Medulla oblongata (tissue), 1 donor: ENCODE measurements at regions not wholly inside any gene's neighbourhood (a gene's known extent, or its start where the extent isn't known, plus 50 kb on each side); places are given as distances from the start of the nearest gene placed in this dataset.
"Not testable (repeated sequence)": the region's sequence is repeated elsewhere in the genome, so short reads cannot be mapped to it uniquely, and the experiment has no call there.

ENCODE experiments used
- DNase-seq: peaks from one replicate; pipeline ENCODE4 v3.0.0-alpha.2; 2015; ENCODE audit errors: extremely low spot score

DNA sequence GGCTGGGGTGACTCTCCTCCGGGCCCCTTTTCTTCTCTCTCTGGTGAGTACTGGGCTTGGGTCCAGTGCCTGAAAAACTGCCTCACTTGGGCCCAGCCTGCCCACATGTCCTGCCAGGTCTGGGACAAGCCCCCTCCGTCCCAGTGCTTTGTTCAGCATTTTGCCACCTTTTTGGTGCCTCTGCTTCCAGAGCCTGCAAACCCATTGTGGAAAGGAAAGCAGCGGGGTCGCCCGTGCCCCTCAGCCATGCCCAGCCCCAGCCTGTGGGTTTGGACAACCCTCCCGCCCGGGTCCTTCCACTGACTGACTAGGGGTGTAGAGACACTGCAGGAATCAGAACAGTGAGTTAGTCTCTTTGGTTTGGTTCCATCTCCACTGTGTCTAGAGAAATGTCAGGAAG lies 140.7 kb upstream of the ALKAL2 start:
- no peak for DNase-seq

DNA sequence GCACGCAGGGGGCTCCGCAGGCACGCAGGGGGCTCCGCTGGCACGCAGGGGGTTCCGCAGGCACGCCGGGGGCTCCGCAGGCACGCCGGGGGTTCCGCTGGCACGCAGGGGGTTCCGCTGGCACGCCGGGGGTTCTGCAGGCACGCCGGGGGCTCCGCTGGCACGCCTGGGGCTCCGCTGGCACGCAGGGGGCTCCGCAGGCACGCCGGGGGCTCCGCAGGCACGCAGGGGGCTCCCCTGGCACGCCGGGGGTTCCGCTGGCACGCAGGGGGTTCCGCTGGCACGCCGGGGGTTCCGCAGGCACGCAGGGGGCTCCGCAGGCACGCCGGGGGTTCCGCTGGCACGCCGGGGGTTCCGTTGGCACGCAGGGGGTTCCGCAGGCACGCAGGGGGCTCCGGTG lies 138.8 kb upstream of the ALKAL2 start:
- not testable (repeated sequence) for DNase-seq

DNA sequence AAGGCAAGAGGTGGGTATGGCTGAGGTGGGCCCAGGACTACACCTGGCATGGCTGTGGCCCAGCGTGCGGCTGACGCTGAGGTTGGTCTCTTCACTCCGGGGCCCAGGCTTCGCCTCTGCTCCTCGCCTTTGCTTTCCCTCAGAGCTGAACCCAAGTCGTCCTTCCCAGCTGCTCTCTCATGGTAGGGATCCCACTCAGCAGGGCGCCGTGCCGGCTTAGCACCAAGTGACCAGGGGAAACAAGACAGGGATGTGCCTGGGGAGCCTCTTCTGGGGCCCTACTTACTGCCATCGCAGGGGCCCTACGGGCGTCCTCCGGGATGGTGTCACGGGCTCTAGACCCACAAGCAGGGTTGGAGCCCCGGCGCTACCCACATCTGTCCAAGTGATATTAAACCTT lies 138.1 kb upstream of the ALKAL2 start:
- DNase-seq: no peak

DNA sequence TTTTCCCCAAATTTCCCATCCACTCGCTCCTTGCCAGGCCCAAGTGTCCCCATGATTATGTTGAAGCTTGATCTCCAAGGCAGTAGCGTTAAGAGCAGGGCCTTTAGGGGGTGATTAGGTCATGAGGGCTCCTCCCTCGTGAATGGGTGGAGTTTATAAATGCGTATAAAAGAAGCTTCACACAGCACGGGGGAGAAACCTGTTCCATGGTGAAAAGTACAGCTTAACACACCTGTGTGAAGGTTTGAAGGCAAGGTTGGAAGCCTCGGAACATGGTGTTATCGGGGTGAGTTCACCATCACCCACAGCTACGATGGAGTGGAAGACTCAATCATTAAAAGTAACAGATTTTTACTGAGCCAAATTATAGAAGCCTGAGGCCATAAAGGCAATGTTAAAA lies 137.4 kb upstream of the ALKAL2 start:
- no peak for DNase-seq

DNA sequence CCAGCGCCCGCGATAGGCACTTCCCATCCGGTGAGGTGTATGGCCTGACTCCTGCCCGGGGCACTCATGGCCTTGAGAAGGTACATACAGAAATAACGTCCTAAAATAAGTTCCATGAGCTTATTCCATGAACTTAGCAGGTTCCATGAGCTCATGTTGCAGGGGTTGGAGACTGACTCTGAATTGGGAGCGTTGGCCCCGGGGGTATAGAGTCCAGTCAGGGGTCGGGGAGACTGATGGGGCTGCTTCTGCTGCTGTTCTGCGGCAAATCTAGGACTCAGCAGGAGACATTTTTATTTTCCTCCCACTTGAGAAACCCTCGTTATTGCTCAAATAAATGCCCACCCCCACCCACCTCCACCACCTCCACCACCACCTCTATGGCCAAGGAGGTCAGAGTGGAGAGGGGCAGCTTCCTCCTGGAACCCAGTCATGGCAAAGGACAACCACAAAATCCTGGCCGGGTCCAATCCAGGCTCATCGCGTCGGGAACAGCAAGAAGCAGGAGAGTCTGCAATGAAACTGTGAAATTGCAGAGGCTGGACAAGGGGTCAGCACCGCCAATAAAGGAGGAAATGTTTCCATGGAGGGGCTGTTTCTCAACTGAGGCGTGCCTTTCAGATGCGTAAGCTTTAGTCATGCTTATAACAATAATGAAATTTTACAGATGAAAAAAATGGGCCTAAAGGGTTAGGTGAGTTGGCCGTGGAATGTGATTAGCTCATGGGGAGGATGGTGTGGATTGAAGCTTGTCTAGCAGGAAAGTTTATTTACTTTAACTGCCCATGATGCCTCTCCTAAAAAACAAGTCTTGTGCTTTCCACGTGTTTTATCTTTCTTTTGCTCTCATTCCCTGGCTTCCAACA lies 136.6 kb upstream of the ALKAL2 start:
- DNase-seq: no peak

DNA sequence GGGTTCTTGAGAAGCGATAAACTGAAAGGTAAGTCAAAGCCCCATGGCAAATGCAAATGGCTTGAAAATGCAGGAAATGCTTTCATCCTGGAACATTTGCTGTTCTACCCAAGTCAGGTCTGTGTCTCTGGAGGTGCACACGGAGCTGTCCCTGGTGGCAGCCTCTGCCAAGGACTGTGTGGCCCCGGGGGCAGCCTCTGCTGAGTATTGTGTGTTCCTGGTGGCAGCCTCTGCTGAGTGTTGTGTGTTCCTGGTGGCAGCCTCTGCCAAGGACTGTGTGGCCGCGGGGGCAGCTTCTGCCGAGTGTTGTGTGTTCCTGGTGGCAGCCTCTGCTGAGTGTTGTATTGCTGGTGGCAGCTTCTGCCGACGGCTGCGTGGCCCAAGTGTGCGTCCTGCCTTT lies 135.6 kb upstream of the ALKAL2 start:
- DNase-seq: no peak

DNA sequence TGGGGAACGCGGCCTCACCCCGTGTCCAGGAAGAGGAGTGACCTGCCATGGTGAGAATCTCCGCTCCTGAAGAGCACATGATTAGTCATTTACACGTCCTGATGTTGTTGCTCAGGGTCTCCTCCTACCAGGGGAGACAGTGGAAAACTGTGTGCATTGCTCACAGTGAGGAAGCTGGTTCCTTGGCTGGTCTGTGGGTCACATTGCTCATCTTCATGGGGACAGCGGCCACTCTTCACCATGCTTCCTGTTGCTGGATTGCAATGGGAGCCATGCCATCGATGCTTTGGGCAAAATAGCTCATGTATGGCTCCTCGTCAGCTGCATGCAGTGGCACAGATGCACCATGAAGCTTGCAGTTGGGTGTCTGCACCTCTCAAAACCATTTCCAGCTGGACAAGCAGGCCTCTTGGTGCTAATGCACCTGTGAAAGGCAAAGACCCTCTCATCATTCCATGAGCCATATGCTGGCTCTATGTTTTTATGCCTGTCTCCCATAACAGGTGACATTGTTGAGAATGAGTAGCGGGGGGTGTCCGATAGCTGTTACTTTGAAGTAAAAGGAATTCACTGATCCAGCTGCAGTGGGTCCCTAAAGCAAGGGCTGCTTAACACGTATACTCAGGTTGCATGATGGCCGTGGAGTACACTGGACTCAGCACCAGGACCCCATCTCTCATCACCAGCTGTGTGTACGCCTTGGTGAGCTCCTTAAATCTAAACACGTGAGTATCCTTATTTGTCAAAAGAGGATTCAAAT lies 135.0 kb upstream of the ALKAL2 start:
- no peak for DNase-seq

DNA sequence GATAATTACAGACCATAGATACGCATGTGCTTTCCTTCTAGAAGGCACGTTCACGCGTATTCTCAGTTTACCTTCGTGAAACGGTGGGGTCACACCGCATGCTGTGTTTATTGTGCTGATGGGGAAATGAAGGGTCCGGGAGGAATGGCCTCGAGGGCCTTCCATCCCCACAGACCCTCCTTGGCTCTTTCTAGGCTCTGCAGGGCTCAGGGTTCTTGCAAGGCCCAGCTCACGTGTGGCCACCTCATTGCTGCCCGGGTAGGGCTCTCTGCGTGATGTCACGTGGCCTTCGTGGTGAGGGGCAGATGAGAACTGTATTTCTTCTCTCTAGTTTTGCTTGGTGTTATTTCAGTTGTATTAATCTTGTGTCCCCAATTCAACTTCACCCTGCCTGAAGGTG lies 133.5 kb upstream of the ALKAL2 start:
- no peak for DNase-seq

DNA sequence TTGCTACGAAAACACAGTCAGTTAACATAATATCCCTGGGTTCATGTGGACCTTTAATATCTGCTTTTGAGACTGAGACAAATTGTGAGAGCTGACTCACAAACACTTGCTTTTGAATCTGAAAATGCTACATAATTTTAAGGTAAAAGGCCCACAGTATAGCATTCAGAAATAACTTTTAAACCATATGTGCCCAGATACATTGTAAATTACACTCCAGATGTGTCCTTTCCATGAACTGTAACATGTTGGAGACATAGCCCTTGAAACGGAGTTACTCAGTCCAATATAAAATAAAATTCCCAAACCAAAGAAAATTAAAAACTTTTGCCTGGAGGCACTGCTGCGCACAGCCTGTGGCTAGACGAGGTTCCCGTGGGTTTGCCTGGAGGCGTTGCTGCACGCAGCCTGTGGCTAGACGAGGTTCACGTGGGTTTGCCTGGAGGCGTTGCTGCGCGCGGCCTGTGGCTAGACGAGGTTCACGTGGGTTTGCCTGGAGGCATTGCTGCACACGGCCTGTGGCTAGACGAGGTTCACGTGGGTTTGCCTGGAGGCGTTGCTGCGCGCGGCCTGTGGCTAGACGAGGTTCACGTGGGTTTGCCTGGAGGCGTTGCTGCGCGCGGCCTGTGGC lies 131.9 kb upstream of the ALKAL2 start:
- no peak for DNase-seq

DNA sequence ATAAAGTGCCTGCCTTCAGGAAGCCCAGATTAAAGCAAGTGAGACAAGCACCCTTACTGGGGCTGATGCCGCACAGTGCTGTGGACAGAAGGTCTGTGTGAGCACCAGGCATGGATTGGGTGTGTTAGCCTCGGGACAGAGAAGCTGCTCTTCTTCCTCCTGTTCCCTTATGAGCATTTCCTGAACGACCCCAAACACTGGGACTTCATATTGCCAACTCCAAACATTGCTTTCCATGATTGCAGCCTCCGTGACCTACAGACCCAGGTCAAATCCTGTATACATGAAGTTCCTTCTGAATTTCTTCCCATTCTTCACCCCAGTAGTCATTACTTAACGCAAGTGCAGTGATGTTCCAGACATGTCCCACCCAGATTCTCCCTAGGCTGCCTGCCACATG lies 129.8 kb upstream of the ALKAL2 start:
- no peak for DNase-seq

DNA sequence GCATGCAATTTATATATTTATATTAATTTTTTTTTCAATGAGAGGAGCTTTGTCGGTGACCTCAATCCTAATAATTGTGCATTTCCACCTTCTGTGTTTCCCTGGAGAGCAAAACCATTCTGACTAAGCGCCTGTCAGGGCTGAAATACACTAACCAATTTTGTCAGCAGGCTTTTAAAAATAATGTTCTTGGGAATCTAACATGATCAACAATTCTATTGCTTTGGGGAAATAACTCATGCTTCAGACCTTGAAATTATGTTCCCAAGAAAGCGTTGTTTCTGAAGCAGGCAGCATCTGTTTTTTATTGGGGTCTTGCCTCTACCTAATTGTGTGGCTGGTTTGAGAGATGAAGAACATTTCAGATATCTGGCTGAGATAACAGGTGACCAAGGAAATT lies 129.1 kb upstream of the ALKAL2 start:
- DNase-seq: no peak

DNA sequence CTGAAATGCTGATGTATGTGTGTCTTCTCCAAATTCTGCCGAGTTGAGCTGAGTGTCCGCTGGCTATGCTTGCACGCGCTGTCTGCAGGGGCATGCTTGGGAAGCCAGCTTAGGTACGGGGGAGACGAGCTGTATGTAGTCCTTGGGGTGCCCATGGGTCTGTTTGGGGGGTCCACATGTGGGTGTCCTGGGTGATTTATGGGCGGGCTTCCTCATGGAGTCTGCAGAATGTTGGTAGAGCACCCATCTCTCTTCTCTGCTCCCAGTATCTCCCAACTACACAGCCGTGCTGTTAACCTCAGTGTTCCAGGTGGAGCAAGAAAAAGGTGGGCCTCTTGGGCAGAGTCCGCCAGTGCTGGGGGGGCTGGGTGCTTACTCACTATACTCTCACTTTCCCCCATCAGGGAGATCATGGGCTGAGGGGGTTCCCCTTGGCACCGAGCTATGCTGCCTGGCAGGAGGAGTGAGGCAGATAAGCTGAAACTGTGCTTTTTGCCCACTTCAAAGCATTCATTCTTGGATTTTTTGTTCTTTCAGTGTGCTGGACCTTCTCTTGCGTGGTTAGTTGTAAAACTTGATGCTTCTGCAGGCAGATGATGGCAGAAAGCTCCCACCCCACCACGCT lies 128.2 kb upstream of the ALKAL2 start:
- DNase-seq: no peak

DNA sequence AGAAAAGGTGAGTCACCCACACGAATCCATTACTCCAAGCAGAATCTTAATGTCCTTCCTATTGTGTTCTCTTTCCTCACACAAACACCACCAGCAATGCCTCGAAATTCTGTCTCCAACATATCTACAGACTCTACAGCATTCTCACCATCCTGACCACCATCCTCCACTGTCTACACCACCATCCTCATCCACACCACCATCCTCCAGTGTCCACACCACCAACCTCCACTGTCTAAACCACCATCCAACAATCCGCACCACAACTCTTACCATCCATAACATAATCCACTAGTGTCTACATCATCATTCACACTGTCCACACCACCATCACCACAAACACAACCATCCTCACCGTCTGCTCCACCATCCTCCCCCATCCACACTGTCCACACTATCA lies 121.6 kb upstream of the ALKAL2 start:
- no peak for DNase-seq

DNA sequence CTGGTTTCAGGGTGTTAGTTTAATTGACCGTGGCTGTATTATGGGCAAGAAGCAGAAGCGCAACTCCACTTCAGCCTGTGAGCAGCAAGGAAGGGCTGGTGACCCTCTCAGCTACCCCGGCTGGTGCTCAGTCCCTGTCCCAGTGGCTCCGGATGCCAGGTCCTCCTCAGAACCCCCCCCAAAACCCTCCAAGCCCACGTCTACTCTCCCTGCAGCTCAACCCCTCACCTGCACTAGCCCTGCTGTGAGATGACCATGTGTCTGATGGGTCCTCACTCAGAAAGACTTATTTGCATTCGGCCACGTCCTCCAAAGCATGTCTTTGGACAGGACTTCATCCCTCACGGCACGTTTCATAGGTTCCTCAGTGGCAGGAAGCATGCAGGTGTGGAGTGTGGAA lies 119.7 kb upstream of the ALKAL2 start:
- DNase-seq: no peak

DNA sequence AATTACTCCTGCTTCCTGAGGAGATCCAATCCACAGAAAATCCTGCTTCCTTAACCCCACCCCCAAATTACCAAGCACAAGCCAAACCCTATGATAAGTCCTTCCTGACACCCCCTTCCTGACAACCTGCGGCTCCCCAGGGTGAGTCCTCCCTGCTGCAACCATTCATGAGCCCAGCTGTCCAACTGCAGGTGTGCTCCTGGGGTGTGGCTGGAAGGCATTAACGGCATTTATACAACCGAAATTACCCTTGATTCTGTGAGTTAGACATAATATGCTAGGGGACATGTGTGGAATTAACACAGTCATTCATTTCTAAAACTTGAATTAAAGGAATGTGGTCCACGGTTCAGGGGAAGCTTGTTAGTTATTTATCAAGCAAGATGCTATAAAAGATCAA lies 119.0 kb upstream of the ALKAL2 start:
- no peak for DNase-seq

DNA sequence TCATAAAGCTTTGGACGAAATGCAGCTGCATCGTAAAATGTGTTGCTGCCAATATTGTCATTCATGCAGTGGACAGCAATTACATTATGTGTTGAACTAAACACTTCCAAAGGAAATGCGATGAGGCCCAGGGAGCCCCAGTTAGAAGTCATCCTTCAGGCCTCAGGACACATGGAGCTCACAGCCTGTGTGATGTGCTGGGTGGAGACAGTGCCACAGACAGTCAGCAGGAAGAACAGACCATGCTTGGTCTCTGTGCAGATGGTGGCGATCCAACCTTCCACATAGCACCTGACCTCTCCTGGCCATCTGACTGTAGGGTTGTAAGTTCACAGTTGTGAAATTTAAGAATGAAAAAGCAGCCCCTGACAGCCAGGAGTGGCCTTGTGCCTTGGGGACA lies 118.3 kb upstream of the ALKAL2 start:
- no peak for DNase-seq

DNA sequence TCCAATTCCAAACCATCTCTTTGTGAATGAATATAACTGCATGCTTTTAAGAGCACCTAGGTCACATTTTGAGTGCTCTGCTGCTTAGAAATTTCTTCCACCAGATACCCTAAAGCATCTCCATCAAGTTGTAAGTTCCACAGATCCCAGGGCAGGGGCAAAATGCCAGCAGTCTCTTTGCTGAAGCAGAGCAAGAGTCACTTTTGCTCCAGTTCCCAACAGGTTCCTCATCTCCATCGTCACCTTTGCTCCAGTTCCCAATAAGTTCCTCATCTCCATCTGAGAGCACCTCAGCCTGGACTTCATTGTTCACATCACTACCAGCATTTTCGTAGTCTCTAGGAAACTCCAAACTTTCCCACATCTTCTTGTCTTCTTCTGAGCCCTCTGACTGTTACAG lies 116.7 kb upstream of the ALKAL2 start:
- no peak for DNase-seq

DNA sequence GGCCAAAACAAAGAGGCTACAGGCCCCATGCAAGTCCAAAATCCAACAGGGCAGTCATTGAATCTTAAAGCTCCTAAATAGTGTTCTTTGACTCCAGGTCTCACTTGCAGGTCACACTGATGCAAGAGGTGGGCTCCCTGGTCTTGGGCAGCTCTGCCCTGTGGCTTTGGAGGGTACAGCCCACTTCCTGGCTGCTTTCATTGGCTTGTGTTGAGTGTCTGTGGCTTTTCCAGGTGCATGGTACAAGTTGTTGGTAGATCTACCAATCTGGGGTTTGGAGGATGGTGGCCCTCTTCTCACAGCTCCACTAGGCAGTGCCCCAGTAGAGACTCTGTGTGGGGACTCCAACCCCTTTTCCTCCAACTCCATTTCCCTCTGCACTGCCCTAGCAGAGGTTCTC lies 115.8 kb upstream of the ALKAL2 start:
- no peak for DNase-seq

DNA sequence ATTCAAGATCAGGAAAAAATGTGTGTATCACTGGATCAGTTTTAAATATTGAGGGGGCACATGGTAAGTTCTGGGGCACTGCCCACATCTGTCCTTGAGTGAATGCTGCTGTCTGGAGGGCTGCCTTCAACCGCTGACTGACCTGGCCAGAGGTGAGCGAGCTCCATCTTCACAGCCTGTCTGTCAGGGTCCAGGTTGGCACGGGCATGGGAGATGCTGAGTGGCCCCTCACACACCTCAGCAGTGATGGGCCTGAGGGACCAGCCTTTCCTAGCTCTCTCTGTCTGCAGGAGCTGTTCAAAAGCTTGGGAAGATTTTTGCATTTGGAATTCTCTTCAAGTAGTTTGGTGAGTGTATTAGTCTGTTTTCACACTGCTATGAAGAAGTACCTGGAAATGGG lies 114.8 kb upstream of the ALKAL2 start:
- DNase-seq: no peak

DNA sequence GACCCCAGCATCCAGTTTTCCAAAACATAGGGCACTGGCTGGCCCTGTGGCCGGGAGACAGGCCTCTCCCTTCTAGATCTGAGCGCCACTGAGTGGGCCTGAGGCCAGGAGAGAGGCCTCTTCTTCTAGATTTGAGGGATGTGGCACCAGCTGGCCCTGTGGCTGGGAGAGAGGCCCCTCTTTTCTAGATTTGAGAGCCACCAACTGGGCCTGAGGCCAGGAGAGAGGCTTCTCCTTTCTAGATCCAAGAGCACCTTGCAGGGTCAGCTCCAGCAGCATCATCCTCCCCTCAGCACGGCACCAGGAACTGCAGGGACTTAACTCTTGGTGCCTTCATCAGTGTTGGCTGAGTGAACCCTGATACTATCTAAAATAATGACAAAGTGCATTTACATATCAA lies 114.3 kb upstream of the ALKAL2 start:
- no peak for DNase-seq

DNA sequence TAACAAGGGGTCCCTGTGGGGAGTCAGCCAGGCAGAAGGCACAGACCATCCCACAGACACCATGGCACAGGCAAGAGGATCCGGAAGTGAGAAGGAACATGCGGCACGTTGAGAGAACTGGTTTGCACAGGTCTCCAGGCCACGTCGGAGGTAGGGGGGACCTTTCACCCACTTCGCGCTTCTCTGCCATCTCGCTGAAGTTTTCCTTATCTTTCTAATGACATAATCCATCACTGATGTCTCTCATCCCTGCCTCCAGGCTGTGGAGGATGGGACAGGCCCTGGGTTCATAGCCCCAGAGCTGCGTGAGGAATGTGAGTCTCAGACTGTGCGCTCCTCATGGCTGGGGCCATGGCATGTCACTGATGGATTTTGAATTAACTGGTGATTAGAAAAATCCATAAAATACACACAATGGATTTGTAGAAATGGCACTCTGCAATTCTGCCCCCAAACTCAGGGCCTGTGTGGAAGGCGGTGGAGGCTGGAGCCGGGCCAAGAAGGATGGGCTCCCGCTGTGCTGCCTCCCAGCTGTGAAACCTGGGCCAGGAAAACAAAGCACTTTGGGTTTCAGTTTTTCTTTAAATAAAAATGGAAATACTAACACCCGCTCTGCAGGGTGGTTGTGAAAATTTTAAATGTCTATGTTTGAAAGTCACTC lies 113.3 kb upstream of the ALKAL2 start:
- no peak for DNase-seq

DNA sequence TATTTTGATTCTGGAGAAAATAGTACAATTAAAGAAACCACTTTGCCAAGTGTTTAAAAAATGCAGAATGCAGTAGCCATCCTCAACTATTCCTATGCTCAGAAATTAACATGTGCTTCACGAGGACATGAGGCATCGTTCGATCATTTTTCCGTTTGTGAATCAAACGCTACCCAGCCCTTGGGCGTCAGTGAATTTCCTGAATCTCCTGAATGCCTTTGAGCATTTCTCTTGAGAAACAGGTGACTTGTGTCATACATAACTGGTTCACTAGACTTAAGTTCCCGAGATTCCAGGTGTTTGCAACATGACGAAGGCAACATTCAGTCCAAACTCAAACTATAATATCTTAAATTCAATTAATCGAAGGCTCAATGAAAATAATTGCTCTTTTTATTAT lies 110.0 kb upstream of the ALKAL2 start:
- DNase-seq: no peak
